ENCODE measurements at regions not wholly inside any gene's neighbourhood (a gene's known extent, or its start where the extent isn't known, plus 50 kb on each side); places are given as distances from the start of the nearest gene placed in this dataset.

GRCh38 chr1:5367306-5367705, 624.9 kb downstream of the NPHP4 start:
- Histone ChIP-seq H2AK5ac (ENCODE audit: low read depth, low read length) (no peak overlapping the region), H3K79me1 (ENCODE audit: low read depth, low read length) (no peaks in the 10 kb centered on the region), H3K9ac (ENCODE audit: low read depth, low read length, poor library complexity) (no peak overlapping the region), H3K4ac (ENCODE audit: low read length) (no peak overlapping the region), H3K4me2 (ENCODE audit: insufficient read depth, low read length, poor library complexity, severe bottlenecking) (no peak overlapping the region), H3K27ac (replicated peaks; ENCODE audit: low read length) (no peak overlapping the region), H3K18ac (ENCODE audit: low read length) (peak overlapping the region; percentile 61), H4K8ac (ENCODE audit: low read depth, low read length) (no peak overlapping the region), H2BK12ac (ENCODE audit: low read length) (no peak overlapping the region), H2BK120ac (ENCODE audit: low read depth, low read length) (no peak overlapping the region), H4K91ac (ENCODE audit: low read depth, low read length, poor library complexity) (no peak overlapping the region), H2AFZ (ENCODE audit: low read length) (no peak overlapping the region), H3K27me3 (ENCODE audit: control insufficient read depth in 3 of 3, insufficient read depth in 3 of 3, low read depth in 1 of 3, low read length in 3 of 3) (no peaks in the 10 kb centered on the region), H2BK15ac (ENCODE audit: low read length) (no peak overlapping the region), H3K36me3 (replicated peaks in 1 of 2; ENCODE audit: control insufficient read depth in 2 of 2, insufficient read depth in 2 of 2, low read length in 2 of 2) (no peaks in the 10 kb centered on the region), H3K14ac (ENCODE audit: low read length) (no peak overlapping the region), H3K4me3 (ENCODE audit: low read length in 2 of 2) (no peak overlapping the region), H3K23ac (ENCODE audit: low read depth, low read length, poor library complexity) (no peak overlapping the region), H3K4me1 (ENCODE audit: control insufficient read depth in 2 of 2, insufficient read depth in 1 of 2, low read depth in 1 of 2, low read length in 2 of 2) (peaks cover 0 to 5% of the 10 kb centered on the region in 2 donors), H2BK5ac (ENCODE audit: low read length) (no peak overlapping the region), H3K9me3 (replicated peaks in 1 of 2; ENCODE audit: control insufficient read depth in 2 of 2, insufficient read depth in 1 of 2, low read depth in 1 of 2, low read length in 2 of 2) (no peaks in the 10 kb centered on the region)
- no CpG with 5 or more reads among the region's 6 CpGs for WGBS, 2 donors (ENCODE audit: extremely low coverage in 2 of 2, insufficient read length in 2 of 2, insufficient replicate concordance in 1 of 2)
- no peak for DNase-seq (ENCODE audit: low spot score)

GRCh38 chr1:5365751-5366150, 626.5 kb downstream of the NPHP4 start:
- no peak overlapping the region for H3K4ac ChIP-seq (ENCODE audit: low read length)
- no peak overlapping the region for H2BK5ac ChIP-seq (ENCODE audit: low read length)
- no peaks in the 10 kb centered on the region for H3K36me3 ChIP-seq (replicated peaks in 1 of 2; ENCODE audit: control insufficient read depth in 2 of 2, insufficient read depth in 2 of 2, low read length in 2 of 2)
- H3K4me2 ChIP-seq (ENCODE audit: insufficient read depth, low read length, poor library complexity, severe bottlenecking) = no peak overlapping the region
- no peaks in the 10 kb centered on the region for H3K79me1 ChIP-seq (ENCODE audit: low read depth, low read length)
- no peak overlapping the region for H2AFZ ChIP-seq (ENCODE audit: low read length)
- H4K8ac ChIP-seq (ENCODE audit: low read depth, low read length) = no peak overlapping the region
- no peak for DNase-seq (ENCODE audit: low spot score)
- H3K9ac ChIP-seq (ENCODE audit: low read depth, low read length, poor library complexity) = no peak overlapping the region
- WGBS, 2 donors (ENCODE audit: extremely low coverage in 2 of 2, insufficient read length in 2 of 2, insufficient replicate concordance in 1 of 2) = no CpG with 5 or more reads among the region's 5 CpGs
- no peak overlapping the region for H2AK5ac ChIP-seq (ENCODE audit: low read depth, low read length)
- no peaks in the 10 kb centered on the region for H3K27me3 ChIP-seq (ENCODE audit: control insufficient read depth in 3 of 3, insufficient read depth in 3 of 3, low read depth in 1 of 3, low read length in 3 of 3)
- H3K4me1 ChIP-seq (ENCODE audit: control insufficient read depth in 2 of 2, insufficient read depth in 1 of 2, low read depth in 1 of 2, low read length in 2 of 2) = peaks cover 0 to 5% of the 10 kb centered on the region in 2 donors
- no peak overlapping the region for H4K91ac ChIP-seq (ENCODE audit: low read depth, low read length, poor library complexity)
- H3K9me3 ChIP-seq (replicated peaks in 1 of 2; ENCODE audit: control insufficient read depth in 2 of 2, insufficient read depth in 1 of 2, low read depth in 1 of 2, low read length in 2 of 2) = no peaks in the 10 kb centered on the region
- no peak overlapping the region for H2BK12ac ChIP-seq (ENCODE audit: low read length)
- no peak overlapping the region for H2BK15ac ChIP-seq (ENCODE audit: low read length)
- no peak overlapping the region for H3K23ac ChIP-seq (ENCODE audit: low read depth, low read length, poor library complexity)
- peak overlapping the region; percentile 12 for H3K18ac ChIP-seq (ENCODE audit: low read length)
- H2BK120ac ChIP-seq (ENCODE audit: low read depth, low read length) = no peak overlapping the region
- no peak overlapping the region for H3K27ac ChIP-seq (replicated peaks; ENCODE audit: low read length)
- H3K14ac ChIP-seq (ENCODE audit: low read length) = no peak overlapping the region
- H3K4me3 ChIP-seq (ENCODE audit: low read length in 2 of 2) = no peak overlapping the region

DNA sequence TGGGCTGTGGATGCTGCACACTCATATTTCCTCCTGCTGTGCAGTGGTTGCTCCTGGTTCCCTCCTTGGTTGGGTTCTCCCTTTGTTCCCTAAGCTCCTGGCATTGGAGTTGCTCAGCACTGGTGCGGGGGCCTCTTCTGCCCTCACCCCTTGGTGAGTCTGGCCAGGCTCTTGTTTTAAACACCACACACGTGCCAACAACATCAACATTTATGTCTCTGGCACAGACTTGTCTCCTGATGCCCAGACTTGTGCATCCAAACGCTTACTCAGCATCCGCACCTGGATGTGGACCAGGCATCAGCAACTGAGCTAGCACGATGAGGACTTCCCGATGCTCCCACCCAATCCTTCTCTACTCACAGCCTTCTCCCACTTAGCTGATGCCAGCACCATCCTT, 627.6 kb downstream of the NPHP4 start:
- H3K27ac ChIP-seq (replicated peaks; ENCODE audit: low read length) = no peak overlapping the region
- H3K9ac ChIP-seq (ENCODE audit: low read depth, low read length, poor library complexity) = no peak overlapping the region
- no peak overlapping the region for H2BK5ac ChIP-seq (ENCODE audit: low read length)
- H4K8ac ChIP-seq (ENCODE audit: low read depth, low read length) = no peak overlapping the region
- no peak overlapping the region for H3K18ac ChIP-seq (ENCODE audit: low read length)
- H3K4me3 ChIP-seq (ENCODE audit: low read length in 2 of 2) = no peak overlapping the region
- no peak overlapping the region for H2BK15ac ChIP-seq (ENCODE audit: low read length)
- no peak overlapping the region for H2AK5ac ChIP-seq (ENCODE audit: low read depth, low read length)
- no peak overlapping the region for H2AFZ ChIP-seq (ENCODE audit: low read length)
- H3K23ac ChIP-seq (ENCODE audit: low read depth, low read length, poor library complexity) = no peak overlapping the region
- no peak overlapping the region for H2BK120ac ChIP-seq (ENCODE audit: low read depth, low read length)
- H2BK12ac ChIP-seq (ENCODE audit: low read length) = no peak overlapping the region
- no CpG with 5 or more reads among the region's 6 CpGs for WGBS, 2 donors (ENCODE audit: extremely low coverage in 2 of 2, insufficient read length in 2 of 2, insufficient replicate concordance in 1 of 2)
- no peak overlapping the region for H3K14ac ChIP-seq (ENCODE audit: low read length)
- peaks cover 0 to 2% of the 10 kb centered on the region in 2 donors for H3K9me3 ChIP-seq (replicated peaks in 1 of 2; ENCODE audit: control insufficient read depth in 2 of 2, insufficient read depth in 1 of 2, low read depth in 1 of 2, low read length in 2 of 2)
- H3K36me3 ChIP-seq (replicated peaks in 1 of 2; ENCODE audit: control insufficient read depth in 2 of 2, insufficient read depth in 2 of 2, low read length in 2 of 2) = no peaks in the 10 kb centered on the region
- H3K4me2 ChIP-seq (ENCODE audit: insufficient read depth, low read length, poor library complexity, severe bottlenecking) = no peak overlapping the region
- no peaks in the 10 kb centered on the region for H3K27me3 ChIP-seq (ENCODE audit: control insufficient read depth in 3 of 3, insufficient read depth in 3 of 3, low read depth in 1 of 3, low read length in 3 of 3)
- H3K79me1 ChIP-seq (ENCODE audit: low read depth, low read length) = no peaks in the 10 kb centered on the region
- H4K91ac ChIP-seq (ENCODE audit: low read depth, low read length, poor library complexity) = no peak overlapping the region
- DNase-seq (ENCODE audit: low spot score) = no peak
- H3K4me1 ChIP-seq (ENCODE audit: control insufficient read depth in 2 of 2, insufficient read depth in 1 of 2, low read depth in 1 of 2, low read length in 2 of 2) = peaks cover 0 to 5% of the 10 kb centered on the region in 2 donors
- no peak overlapping the region for H3K4ac ChIP-seq (ENCODE audit: low read length)

- Histone ChIP-seq H3K4me3 (ENCODE audit: low read length in 2 of 2) (no peak overlapping the region), H3K4me1 (ENCODE audit: control insufficient read depth in 2 of 2, insufficient read depth in 1 of 2, low read depth in 1 of 2, low read length in 2 of 2) (peaks cover 0 to 3% of the 10 kb centered on the region in 2 donors), H3K18ac (ENCODE audit: low read length) (no peak overlapping the region), H2AK5ac (ENCODE audit: low read depth, low read length) (no peak overlapping the region), H3K36me3 (replicated peaks in 1 of 2; ENCODE audit: control insufficient read depth in 2 of 2, insufficient read depth in 2 of 2, low read length in 2 of 2) (no peaks in the 10 kb centered on the region), H2BK5ac (ENCODE audit: low read length) (no peak overlapping the region), H3K4ac (ENCODE audit: low read length) (no peak overlapping the region), H3K4me2 (ENCODE audit: insufficient read depth, low read length, poor library complexity, severe bottlenecking) (no peak overlapping the region), H3K79me1 (ENCODE audit: low read depth, low read length) (no peaks in the 10 kb centered on the region), H3K27me3 (ENCODE audit: control insufficient read depth in 3 of 3, insufficient read depth in 3 of 3, low read depth in 1 of 3, low read length in 3 of 3) (no peaks in the 10 kb centered on the region), H3K9ac (ENCODE audit: low read depth, low read length, poor library complexity) (no peak overlapping the region), H2AFZ (ENCODE audit: low read length) (no peak overlapping the region), H2BK12ac (ENCODE audit: low read length) (no peak overlapping the region), H2BK15ac (ENCODE audit: low read length) (no peak overlapping the region), H3K27ac (replicated peaks; ENCODE audit: low read length) (no peak overlapping the region), H4K8ac (ENCODE audit: low read depth, low read length) (no peak overlapping the region), H4K91ac (ENCODE audit: low read depth, low read length, poor library complexity) (no peak overlapping the region), H3K14ac (ENCODE audit: low read length) (no peak overlapping the region), H3K23ac (ENCODE audit: low read depth, low read length, poor library complexity) (no peak overlapping the region), H2BK120ac (ENCODE audit: low read depth, low read length) (no peak overlapping the region), H3K9me3 (replicated peaks in 1 of 2; ENCODE audit: control insufficient read depth in 2 of 2, insufficient read depth in 1 of 2, low read depth in 1 of 2, low read length in 2 of 2) (peaks cover 0 to 2% of the 10 kb centered on the region in 2 donors)
- no peak for DNase-seq (ENCODE audit: low spot score)
- no CpG with 5 or more reads among the region's 3 CpGs for WGBS, 2 donors (ENCODE audit: extremely low coverage in 2 of 2, insufficient read length in 2 of 2, insufficient replicate concordance in 1 of 2)
Measured at GRCh38 chr1:5354681-5355080, 637.5 kb downstream of the NPHP4 start.
